Left ventricle myocardium inferior (tissue), 1 donor: ENCODE measurements at regions not wholly inside any gene's neighbourhood (a gene's known extent, or its start where the extent isn't known, plus 50 kb on each side); places are given as distances from the start of the nearest gene placed in this dataset.

Experiments used
- DNase-seq: peaks from one replicate; pipeline ENCODE4 v3.0.0-alpha.2; 2020
- H3K27ac ChIP-seq: fragments of 200-600 bp; replicated peaks from 2 replicates; pipeline ENCODE4 v1.8.0; 2021
- H3K27me3 ChIP-seq: fragments of 200-600 bp; 2 replicates; pipeline ENCODE4 v1.8.0; 2021; ENCODE audit warnings: low read depth
- H3K36me3 ChIP-seq: fragments of 200-600 bp; 2 replicates; pipeline ENCODE4 v1.8.0; 2021
- H3K4me1 ChIP-seq: fragments of 200-600 bp; 2 replicates; pipeline ENCODE4 v1.8.0; 2021
- H3K4me3 ChIP-seq: fragments of 200-600 bp; 2 replicates; pipeline ENCODE4 v1.8.0; 2021; ENCODE audit warnings: mild to moderate bottlenecking, moderate library complexity
- H3K9me3 ChIP-seq: fragments of 200-600 bp; replicated peaks from 2 replicates; pipeline ENCODE4 v1.8.0; 2021
- intact Hi-C: fragments of 100-400 bp; cut with micrococcal nuclease; formaldehyde crosslinking; loops from one replicate; pipeline ENCODE4 v1.11.0; 2022
- TF ChIP-seq, protein P1 (sequence below): fragments of 200-600 bp; IDR thresholded peaks from 2 replicates; pipeline ENCODE4 v1.8.0; 2021; ENCODE audit warnings: antibody characterized with exemption, mild to moderate bottlenecking, borderline replicate concordance
- donor health status: DM: no; HTN: yes; CAD: no; lungs with severe emphysema.

DNA sequence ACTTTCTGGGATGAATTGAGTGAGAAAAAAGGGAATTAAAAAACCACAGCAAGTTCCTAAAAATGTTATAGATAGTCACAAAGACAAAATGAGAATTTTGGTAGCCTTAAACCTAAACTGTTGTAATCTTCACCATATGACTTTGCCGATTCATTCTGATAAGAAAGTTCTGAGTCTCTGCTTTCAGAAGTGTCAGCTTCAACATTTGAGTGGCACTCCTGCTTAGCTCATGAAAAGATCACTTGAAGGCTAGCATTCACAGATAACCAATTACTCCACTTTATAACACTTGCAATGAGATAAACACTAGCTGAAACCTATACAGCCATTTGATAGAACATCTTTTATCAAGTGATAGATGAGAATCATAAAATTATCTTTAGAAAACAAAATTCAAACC, 288.1 kb upstream of the POU1F1 start:
- no peak overlapping the region for H3K4me3 ChIP-seq
- H3K36me3 ChIP-seq = no peaks in the 10 kb centered on the region
- intact Hi-C loops = no loop called here
- no peak overlapping the region for H3K27ac ChIP-seq
- no peak for DNase-seq
- H3K27me3 ChIP-seq = no peaks in the 10 kb centered on the region
- H3K9me3 ChIP-seq = peaks cover 14% of the 10 kb centered on the region
- H3K4me1 ChIP-seq = no peaks in the 10 kb centered on the region
- TF ChIP-seq, protein P1, sequence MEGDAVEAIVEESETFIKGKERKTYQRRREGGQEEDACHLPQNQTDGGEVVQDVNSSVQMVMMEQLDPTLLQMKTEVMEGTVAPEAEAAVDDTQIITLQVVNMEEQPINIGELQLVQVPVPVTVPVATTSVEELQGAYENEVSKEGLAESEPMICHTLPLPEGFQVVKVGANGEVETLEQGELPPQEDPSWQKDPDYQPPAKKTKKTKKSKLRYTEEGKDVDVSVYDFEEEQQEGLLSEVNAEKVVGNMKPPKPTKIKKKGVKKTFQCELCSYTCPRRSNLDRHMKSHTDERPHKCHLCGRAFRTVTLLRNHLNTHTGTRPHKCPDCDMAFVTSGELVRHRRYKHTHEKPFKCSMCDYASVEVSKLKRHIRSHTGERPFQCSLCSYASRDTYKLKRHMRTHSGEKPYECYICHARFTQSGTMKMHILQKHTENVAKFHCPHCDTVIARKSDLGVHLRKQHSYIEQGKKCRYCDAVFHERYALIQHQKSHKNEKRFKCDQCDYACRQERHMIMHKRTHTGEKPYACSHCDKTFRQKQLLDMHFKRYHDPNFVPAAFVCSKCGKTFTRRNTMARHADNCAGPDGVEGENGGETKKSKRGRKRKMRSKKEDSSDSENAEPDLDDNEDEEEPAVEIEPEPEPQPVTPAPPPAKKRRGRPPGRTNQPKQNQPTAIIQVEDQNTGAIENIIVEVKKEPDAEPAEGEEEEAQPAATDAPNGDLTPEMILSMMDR = no peak

DNA sequence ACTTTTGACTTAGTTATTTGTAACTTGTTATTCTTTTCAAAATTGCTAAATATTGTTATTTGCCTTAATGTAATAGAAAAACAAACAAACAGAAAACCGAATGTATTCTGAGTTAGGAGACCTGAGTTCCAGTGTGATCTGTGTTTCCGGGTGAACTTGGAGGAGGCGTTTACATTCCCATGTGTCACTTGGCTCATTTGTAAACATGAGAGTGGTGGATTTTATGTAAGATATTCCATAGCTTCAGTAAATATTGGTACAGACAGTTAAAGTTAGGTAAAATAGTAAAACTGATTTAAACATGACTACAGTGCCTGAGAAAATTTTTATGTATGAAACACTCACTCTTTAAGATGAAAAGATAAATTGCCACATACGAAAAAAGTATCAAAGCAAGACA, 287.3 kb upstream of the POU1F1 start:
- Histone ChIP-seq H3K9me3 (peaks cover 14% of the 10 kb centered on the region), H3K4me1 (no peaks in the 10 kb centered on the region), H3K27me3 (no peaks in the 10 kb centered on the region), H3K27ac (no peak overlapping the region), H3K36me3 (no peaks in the 10 kb centered on the region), H3K4me3 (no peak overlapping the region)
- intact Hi-C loops = no loop called here
- DNase-seq = no peak
- TF ChIP-seq, protein P1 = no peak

DNA sequence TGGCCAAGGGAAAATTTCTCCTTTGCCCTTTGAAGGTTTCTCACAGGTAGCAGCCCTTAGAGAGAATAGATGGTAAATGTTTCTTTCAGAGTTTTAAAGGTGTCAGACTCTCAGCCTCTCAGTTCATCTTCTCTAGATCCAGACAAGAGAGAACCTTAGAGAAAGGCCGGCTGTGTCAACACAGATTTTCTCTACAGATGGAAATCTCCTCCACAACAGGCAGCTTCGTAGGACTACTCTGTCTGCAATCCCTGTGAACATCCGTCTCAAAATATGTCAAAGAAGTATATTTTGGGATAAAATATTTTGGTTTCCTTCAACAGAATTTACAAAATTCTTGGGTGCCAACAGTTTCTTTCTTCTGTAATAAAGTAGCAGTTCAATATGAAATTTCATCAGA, 282.1 kb upstream of the POU1F1 start:
- Histone ChIP-seq H3K9me3 (peaks cover 14% of the 10 kb centered on the region), H3K4me1 (no peaks in the 10 kb centered on the region), H3K36me3 (no peaks in the 10 kb centered on the region), H3K27me3 (no peaks in the 10 kb centered on the region), H3K27ac (no peak overlapping the region), H3K4me3 (no peak overlapping the region)
- TF ChIP-seq, protein P1 = no peak
- DNase-seq = no peak
- intact Hi-C loops = no loop called here

DNA sequence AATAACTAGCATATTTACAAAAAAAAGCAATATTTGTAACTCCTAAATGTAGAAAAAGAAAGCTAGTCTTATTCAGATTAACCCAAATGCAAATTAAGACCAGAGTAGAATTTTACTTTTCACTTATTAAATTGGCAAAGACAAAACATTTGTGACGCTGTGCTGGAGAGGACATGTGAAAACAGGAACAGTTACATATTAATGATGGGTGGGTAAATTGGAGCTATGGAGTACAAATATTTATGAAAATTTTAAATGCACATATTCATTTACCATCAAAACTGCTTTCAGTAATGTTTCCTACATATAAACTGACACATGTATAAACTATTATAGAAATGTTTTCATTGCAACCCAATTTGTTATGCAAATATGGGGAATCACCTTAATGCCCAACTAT, 278.9 kb upstream of the POU1F1 start:
- Histone ChIP-seq H3K9me3 (no peaks in the 10 kb centered on the region), H3K4me1 (no peaks in the 10 kb centered on the region), H3K27me3 (no peaks in the 10 kb centered on the region), H3K27ac (no peak overlapping the region), H3K4me3 (no peak overlapping the region), H3K36me3 (no peaks in the 10 kb centered on the region)
- DNase-seq = no peak
- TF ChIP-seq, protein P1 = no peak
- intact Hi-C loops = no loop called here

DNA sequence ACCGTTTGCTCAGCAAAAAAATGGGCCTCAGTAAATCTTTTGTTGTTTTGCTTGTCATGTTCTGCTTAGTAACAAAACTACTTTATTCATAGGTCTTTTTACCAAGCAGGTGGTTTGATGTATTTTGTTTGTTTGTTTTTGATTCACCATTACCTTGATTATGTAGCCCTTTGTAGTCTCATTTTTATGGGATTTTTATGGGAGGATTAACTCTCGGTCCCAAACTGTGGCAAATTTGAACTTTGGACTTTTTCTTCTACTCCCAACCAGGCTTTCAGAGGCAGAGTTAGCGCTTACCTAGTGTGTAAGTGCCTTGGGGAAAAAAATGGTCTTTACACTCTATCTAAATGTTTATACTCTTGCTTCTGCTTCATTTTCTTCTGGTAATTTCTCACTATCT, 276.7 kb upstream of the POU1F1 start:
- no peak for DNase-seq
- Histone ChIP-seq H3K4me3 (no peak overlapping the region), H3K4me1 (no peaks in the 10 kb centered on the region), H3K27ac (no peak overlapping the region), H3K36me3 (no peaks in the 10 kb centered on the region), H3K9me3 (no peaks in the 10 kb centered on the region), H3K27me3 (no peaks in the 10 kb centered on the region)
- TF ChIP-seq, protein P1 = no peak
- intact Hi-C loops = no loop called here

DNA sequence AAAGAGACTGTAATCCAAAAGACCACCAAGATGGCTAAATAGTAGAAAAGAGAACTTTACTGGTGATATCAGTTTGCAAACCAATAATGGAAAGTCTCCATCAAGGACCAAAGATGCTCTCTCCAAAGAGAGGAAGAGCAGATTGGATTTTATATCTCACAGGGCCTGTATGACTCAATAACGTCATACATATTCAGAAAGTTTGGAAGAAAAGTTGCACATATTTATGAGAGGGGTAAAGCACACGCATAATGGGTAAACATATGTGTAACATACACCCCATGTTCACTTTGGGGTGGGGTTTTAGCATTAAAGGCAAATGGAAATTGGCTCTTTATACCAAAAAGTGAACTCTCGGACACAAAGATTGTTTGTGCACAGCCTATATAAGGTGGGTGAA, 274.5 kb upstream of the POU1F1 start:
- Histone ChIP-seq H3K4me3 (no peak overlapping the region), H3K27ac (no peak overlapping the region), H3K27me3 (no peaks in the 10 kb centered on the region), H3K36me3 (no peaks in the 10 kb centered on the region), H3K9me3 (no peaks in the 10 kb centered on the region), H3K4me1 (no peaks in the 10 kb centered on the region)
- no peak for DNase-seq
- TF ChIP-seq, protein P1 = no peak
- intact Hi-C loops = no loop called here
